ENCODE measurements at regions not wholly inside any gene's neighbourhood (a gene's known extent, or its start where the extent isn't known, plus 50 kb on each side); places are given as distances from the start of the nearest gene placed in this dataset.

DNA sequence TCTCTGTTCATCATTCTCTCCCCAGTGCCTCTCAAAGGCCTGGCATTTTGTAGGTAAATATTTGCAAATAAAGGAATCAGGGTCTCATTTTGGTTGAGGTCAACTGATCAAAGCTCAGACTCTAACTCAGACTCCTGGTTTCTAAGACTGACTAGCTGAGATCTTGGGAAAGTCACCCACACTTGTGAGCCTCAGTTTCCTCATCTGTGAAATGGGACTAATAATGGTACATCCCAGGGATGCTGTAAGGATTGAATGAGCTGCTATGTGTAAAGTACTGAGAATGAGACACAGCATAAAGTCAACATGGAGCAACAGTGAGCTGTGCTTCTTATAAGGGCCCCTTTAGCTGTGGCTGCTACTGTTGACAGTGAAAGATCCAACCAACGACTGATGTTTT lies 70.6 kb upstream of the XYLT1 start:
- Histone ChIP-seq H3K36me3 (ENCODE audit: control insufficient read depth, insufficient read depth, low read length) (no peaks in the 10 kb centered on the region), H3K4me1 (ENCODE audit: control insufficient read depth, insufficient read depth, low read length, poor library complexity, severe bottlenecking) (no peaks in the 10 kb centered on the region), H3K9me3 (ENCODE audit: control insufficient read depth, low read length) (no peaks in the 10 kb centered on the region), H3K27ac (ENCODE audit: low read depth, low read length, severe bottlenecking) (no peak overlapping the region), H3K4me3 (ENCODE audit: extremely low read depth, insufficient read depth, low read length, poor library complexity, severe bottlenecking) (no peak overlapping the region)
- 57% methylated on average over 1 of the region's 1 CpG; no CpG with 5 or more reads in 1 of the 2 experiments for WGBS, 2 experiments (ENCODE audit: insufficient coverage in 2 of 2)

DNA sequence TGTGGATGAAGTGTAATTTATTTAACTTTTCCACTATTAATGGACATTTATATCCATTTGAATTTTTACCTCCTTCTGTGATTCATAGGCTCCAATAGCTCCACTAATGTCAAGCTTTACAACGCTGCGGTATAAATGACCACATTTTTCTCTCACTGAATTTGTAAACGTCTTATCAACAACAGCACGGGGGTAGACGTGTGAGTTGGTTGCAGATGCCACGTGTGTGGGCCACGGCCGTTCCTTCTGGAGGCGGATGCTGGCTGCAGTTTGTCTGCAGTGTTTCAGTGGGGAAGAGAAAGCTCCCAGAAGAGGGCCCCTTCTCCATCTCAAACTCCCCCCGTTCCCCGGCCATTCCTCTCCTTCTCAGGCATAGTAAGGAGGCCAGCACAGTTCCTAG lies 68.2 kb upstream of the XYLT1 start:
- Histone ChIP-seq H3K27ac (ENCODE audit: low read depth, low read length, severe bottlenecking) (no peak overlapping the region), H3K36me3 (ENCODE audit: control insufficient read depth, insufficient read depth, low read length) (no peaks in the 10 kb centered on the region), H3K4me3 (ENCODE audit: extremely low read depth, insufficient read depth, low read length, poor library complexity, severe bottlenecking) (no peak overlapping the region), H3K9me3 (ENCODE audit: control insufficient read depth, low read length) (no peaks in the 10 kb centered on the region), H3K4me1 (ENCODE audit: control insufficient read depth, insufficient read depth, low read length, poor library complexity, severe bottlenecking) (no peaks in the 10 kb centered on the region)
- 95% methylated on average over 7 to 11 of the region's 11 CpGs for WGBS, 2 experiments (ENCODE audit: insufficient coverage in 2 of 2)

DNA sequence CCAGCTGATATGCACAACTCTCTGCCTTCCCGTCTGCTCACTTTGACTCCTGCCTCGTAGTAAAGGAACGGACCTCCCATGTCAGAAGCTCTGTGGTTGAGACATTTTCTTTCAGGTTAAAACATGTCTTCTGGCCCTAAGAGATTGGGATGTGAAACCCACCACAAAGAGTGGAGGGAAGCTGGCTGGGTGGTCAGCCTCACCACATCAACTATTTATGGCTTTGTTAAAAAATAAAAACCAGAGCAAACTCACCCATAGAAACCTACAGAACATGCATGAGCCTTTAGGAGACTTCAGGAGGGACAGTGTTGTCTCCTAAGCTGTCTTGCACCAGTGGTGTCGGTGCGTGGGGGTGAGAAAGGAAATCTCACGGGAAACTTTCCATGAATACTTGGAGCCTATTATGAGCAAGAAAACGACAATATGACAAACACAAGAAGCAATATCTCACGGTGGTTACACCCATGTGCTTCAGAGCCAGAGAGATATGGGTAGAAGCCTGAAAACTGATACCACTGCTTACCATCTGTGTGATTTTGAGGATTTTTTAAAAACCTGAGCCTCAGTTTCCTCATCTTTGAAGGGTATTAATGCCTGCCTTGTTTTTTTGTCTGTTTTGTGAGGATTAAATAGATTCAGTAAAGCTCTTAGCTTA lies 61.7 kb upstream of the XYLT1 start:
- H3K4me1 ChIP-seq (ENCODE audit: control insufficient read depth, insufficient read depth, low read length, poor library complexity, severe bottlenecking): no peaks in the 10 kb centered on the region
- WGBS, 2 experiments (ENCODE audit: insufficient coverage in 2 of 2): 86 to 89% methylated on average over 5 to 6 of the region's 8 CpGs
- H3K9me3 ChIP-seq (ENCODE audit: control insufficient read depth, low read length): peaks cover 4% of the 10 kb centered on the region
- H3K27ac ChIP-seq (ENCODE audit: low read depth, low read length, severe bottlenecking): no peak overlapping the region
- no peak overlapping the region for H3K4me3 ChIP-seq (ENCODE audit: extremely low read depth, insufficient read depth, low read length, poor library complexity, severe bottlenecking)
- no peaks in the 10 kb centered on the region for H3K36me3 ChIP-seq (ENCODE audit: control insufficient read depth, insufficient read depth, low read length)

DNA sequence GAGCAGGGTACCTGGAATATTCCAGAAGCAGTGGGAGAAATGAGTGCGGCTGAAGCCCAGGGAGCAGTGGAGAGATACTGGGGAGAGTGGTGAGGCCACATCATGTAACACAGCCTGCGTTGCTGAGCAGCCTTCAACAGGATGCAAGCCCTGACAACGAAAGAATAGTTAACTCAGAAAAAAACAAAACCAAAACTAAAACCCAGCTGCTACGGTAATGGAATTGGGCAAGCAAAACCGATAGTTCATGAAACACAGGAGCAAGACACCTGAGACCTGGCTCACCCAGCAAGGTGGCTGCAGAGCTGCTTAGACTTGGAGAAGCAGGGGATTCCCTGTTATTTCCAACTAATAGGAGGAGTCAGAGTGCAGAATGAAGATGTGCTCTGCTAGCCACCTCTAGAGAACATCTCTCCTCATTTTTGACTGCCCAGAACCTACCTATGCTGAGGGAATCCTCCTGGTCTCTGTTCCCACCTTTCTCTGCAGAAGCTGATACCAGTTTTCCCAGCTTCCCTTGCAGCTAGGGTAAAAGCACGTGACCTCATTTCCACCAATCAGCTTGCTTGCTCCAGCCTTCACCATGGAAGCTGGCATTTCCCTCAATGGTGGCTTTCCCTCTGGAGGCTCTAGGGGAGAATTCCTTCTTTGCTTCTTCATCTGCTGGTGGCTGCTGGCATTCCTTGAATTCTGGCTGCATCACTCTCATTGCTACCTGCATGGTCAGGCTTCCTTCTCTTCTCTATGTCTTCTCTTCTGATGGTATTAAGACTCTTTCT lies 59.4 kb upstream of the XYLT1 start:
- H3K36me3 ChIP-seq (ENCODE audit: control insufficient read depth, insufficient read depth, low read length): no peaks in the 10 kb centered on the region
- H3K4me1 ChIP-seq (ENCODE audit: control insufficient read depth, insufficient read depth, low read length, poor library complexity, severe bottlenecking): no peaks in the 10 kb centered on the region
- H3K27ac ChIP-seq (ENCODE audit: low read depth, low read length, severe bottlenecking): no peak overlapping the region
- 86 to 95% methylated on average over 5 of the region's 6 CpGs for WGBS, 2 experiments (ENCODE audit: insufficient coverage in 2 of 2)
- peaks cover 4% of the 10 kb centered on the region for H3K9me3 ChIP-seq (ENCODE audit: control insufficient read depth, low read length)
- no peak overlapping the region for H3K4me3 ChIP-seq (ENCODE audit: extremely low read depth, insufficient read depth, low read length, poor library complexity, severe bottlenecking)

DNA sequence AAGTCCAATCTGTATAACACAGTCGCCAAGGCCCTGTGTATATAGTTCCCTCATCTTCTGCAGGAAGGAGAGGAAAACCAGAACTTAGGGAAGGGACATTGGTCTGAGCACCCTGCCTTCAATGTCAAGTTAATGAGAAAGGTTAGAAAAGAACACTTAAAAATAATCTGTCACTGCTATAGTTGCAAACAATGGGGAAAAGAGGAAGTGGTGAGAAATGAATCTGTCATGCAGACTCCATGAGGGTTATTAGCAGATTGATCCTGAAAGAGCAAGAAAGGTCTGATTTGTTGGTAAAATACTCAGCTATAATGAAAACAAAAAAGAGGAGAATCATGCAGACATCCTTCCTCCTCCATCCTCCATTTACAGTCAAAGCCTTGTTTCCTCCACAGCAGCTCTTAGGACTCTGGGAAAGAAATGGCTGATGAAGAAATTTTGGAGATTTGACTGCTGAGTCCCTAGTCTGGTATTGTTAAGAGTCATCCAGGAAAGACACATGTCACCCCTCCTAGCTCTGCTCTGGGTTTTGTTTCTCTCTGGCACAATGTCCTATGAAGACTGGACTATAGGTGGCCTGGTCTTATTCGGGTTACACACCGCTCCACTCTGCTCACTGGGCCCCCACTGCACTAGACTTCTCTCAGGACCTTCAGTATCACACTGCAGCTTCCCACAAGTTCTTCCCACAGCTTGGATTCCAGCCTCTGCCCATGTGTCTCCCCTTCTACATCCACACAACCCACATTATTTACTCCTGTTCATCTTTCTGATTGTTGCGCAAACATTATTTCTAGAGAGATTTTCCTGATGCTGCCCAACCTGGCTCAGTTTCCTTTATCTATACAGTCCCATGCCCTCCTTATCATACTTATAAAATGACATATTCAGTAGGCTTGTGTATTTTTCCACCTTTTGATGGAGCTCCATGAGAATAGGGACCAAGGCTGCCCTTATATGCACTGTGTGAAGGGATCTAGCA lies 56.5 kb upstream of the XYLT1 start:
- no peaks in the 10 kb centered on the region for H3K36me3 ChIP-seq (ENCODE audit: control insufficient read depth, insufficient read depth, low read length)

DNA sequence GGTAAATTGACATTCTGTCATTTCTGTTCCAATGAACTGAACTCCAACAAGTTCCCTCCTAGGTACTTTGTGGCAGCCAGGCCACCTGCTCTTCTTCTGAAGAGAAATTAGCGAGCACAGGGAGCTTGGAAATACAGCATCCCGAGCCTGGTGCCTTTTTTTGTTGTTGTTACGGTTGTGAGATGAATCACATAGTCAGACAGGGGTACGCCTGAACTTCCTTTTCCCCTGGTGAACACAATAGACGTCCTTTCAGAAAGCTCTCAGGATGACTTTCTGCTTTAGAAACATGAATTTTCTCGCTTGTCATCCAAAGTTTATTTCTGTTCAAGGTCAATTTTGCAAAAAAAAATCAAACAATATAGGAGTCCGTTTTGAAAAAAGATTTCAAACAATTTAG lies 53.9 kb upstream of the XYLT1 start:
- H3K36me3 ChIP-seq (ENCODE audit: control insufficient read depth, insufficient read depth, low read length): no peaks in the 10 kb centered on the region
- no peak overlapping the region for H3K4me3 ChIP-seq (ENCODE audit: extremely low read depth, insufficient read depth, low read length, poor library complexity, severe bottlenecking)
- no peaks in the 10 kb centered on the region for H3K9me3 ChIP-seq (ENCODE audit: control insufficient read depth, low read length)
- no peak overlapping the region for H3K27ac ChIP-seq (ENCODE audit: low read depth, low read length, severe bottlenecking)
- H3K4me1 ChIP-seq (ENCODE audit: control insufficient read depth, insufficient read depth, low read length, poor library complexity, severe bottlenecking): no peaks in the 10 kb centered on the region
- WGBS, 2 experiments (ENCODE audit: insufficient coverage in 2 of 2): 91 to 93% methylated on average over 3 to 4 of the region's 7 CpGs

More for the DNA sequence above, 56.5 kb upstream of the XYLT1 start:
- Histone ChIP-seq H3K9me3 (ENCODE audit: control insufficient read depth, low read length) (peaks cover 4% of the 10 kb centered on the region), H3K4me3 (ENCODE audit: extremely low read depth, insufficient read depth, low read length, poor library complexity, severe bottlenecking) (no peak overlapping the region), H3K27ac (ENCODE audit: low read depth, low read length, severe bottlenecking) (no peak overlapping the region), H3K4me1 (ENCODE audit: control insufficient read depth, insufficient read depth, low read length, poor library complexity, severe bottlenecking) (no peaks in the 10 kb centered on the region)
- 90 to 100% methylated on average over 3 of the region's 4 CpGs for WGBS, 2 experiments (ENCODE audit: insufficient coverage in 2 of 2)

DNA sequence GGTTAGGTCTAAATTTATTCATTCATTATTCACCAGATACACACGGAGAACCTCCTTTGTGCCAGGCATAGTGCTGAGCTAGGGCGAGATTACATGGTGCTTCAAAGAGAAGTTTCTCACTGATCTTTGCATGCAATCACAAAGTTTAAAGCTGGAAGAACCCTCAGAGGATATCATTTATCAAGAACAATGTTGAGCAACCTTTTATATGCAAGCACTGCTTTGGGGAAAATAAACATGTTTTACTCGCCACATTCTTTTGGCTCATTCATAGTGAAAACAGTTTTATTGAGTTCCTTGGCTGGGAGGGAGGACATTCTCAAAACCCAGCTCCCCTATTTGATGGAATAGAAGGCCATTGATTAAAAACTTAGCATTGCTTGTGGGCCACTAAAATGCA lies 49.8 kb upstream of the XYLT1 start:
- Histone ChIP-seq H3K27ac (ENCODE audit: low read depth, low read length, severe bottlenecking) (no peak overlapping the region), H3K4me1 (ENCODE audit: control insufficient read depth, insufficient read depth, low read length, poor library complexity, severe bottlenecking) (peaks cover 3% of the 10 kb centered on the region), H3K4me3 (ENCODE audit: extremely low read depth, insufficient read depth, low read length, poor library complexity, severe bottlenecking) (no peak overlapping the region), H3K36me3 (ENCODE audit: control insufficient read depth, insufficient read depth, low read length) (no peaks in the 10 kb centered on the region), H3K9me3 (ENCODE audit: control insufficient read depth, low read length) (no peaks in the 10 kb centered on the region)
- 80 to 82% methylated on average over 2 of the region's 3 CpGs for WGBS, 2 experiments (ENCODE audit: insufficient coverage in 2 of 2)

Data from mesodermal cell (in vitro differentiated cells).